Keratinocyte (primary cell): ENCODE measurements at regions not wholly inside any gene's neighbourhood (a gene's known extent, or its start where the extent isn't known, plus 50 kb on each side); places are given as distances from the start of the nearest gene placed in this dataset.

ENCODE experiments used
- DNase-seq: peaks from one replicate; pipeline ENCODE4 v3.0.0-alpha.2; 2011; ENCODE audit warnings: low read depth, missing footprints, low spot score
- FAIRE-seq: peaks from 2 replicates; lab custom pipeline; 2011; peaks lifted over from hg19 to GRCh38; lab: Jason Lieb, UNC
- H2AFZ ChIP-seq: 2 replicates; pipeline ENCODE4 v1.6.0; 2012; ENCODE audit warnings: low read length, control low read depth, inconsistent platforms; ENCODE audit not compliant: control insufficient read depth
- H3K27ac ChIP-seq: 2 replicates; pipeline ENCODE4 v1.5.1; 2011; ENCODE audit warnings: low read length; ENCODE audit not compliant: control insufficient read depth, insufficient read depth
- H3K27me3 ChIP-seq: 3 replicates; pipeline ENCODE4 v1.6.0; 2011; ENCODE audit warnings: low read length; ENCODE audit not compliant: control insufficient read depth, insufficient read depth; ENCODE audit errors: extremely low read depth
- H3K36me3 ChIP-seq, 2 experiments: 2 replicates in 1 of 2; 3 replicates in 1 of 2; pipeline ENCODE4 v1.5.1; 2011; ENCODE audit warnings: low read length in 2 of 2, mild to moderate bottlenecking in 1 of 2; ENCODE audit not compliant: control insufficient read depth in 2 of 2, insufficient read depth in 2 of 2; ENCODE audit errors: extremely low read depth in 1 of 2
- H3K4me1 ChIP-seq: 3 replicates; pipeline ENCODE4 v1.5.1; 2011; ENCODE audit warnings: low read length; ENCODE audit not compliant: control insufficient read depth, insufficient read depth; ENCODE audit errors: extremely low read depth
- H3K4me2 ChIP-seq: 3 replicates; pipeline ENCODE4 v1.6.0; 2011; ENCODE audit warnings: low read depth, low read length; ENCODE audit not compliant: control insufficient read depth, insufficient read depth; ENCODE audit errors: extremely low read depth
- H3K4me3 ChIP-seq, 3 experiments: fragments of 200-600 bp in 1 of 3; sonication (generic) in 1 of 3; 2 replicates in 2 of 3; 3 replicates in 1 of 3; pipeline ENCODE4 v1.5.1; 2011 to 2016; ENCODE audit warnings: low read length in 3 of 3, mild to moderate bottlenecking in 3 of 3, control low read depth in 2 of 3, inconsistent platforms in 1 of 3, low read depth in 1 of 3, mixed read lengths in 1 of 3, mixed run types in 1 of 3, moderate library complexity in 1 of 3; ENCODE audit not compliant: control insufficient read depth in 2 of 3, insufficient read depth in 2 of 3; ENCODE audit errors: extremely low read depth in 1 of 3
- H3K79me2 ChIP-seq: 2 replicates; pipeline ENCODE4 v1.6.0; 2012; ENCODE audit warnings: low read length; ENCODE audit not compliant: control insufficient read depth, insufficient read depth
- H3K9ac ChIP-seq: 3 replicates; pipeline ENCODE4 v1.6.0; 2011; ENCODE audit warnings: low read length; ENCODE audit not compliant: control insufficient read depth, insufficient read depth; ENCODE audit errors: extremely low read depth
- H3K9me1 ChIP-seq: 3 replicates; pipeline ENCODE4 v1.6.0; 2011; ENCODE audit warnings: low read length; ENCODE audit not compliant: control insufficient read depth, insufficient read depth; ENCODE audit errors: extremely low read depth
- H3K9me3 ChIP-seq: 2 replicates; pipeline ENCODE4 v1.5.1; 2012; ENCODE audit warnings: low read depth, low read length; ENCODE audit not compliant: control insufficient read depth
- H4K20me1 ChIP-seq: 3 replicates; pipeline ENCODE4 v1.6.0; 2011; ENCODE audit warnings: low read length; ENCODE audit not compliant: control insufficient read depth, insufficient read depth; ENCODE audit errors: extremely low read depth
- EZH2 ChIP-seq: IDR thresholded peaks from one replicate; pipeline ENCODE4 v1.6.1; 2012; ENCODE audit warnings: inconsistent platforms, mild to moderate bottlenecking, low read length, moderate library complexity
- dilution Hi-C: fragments of 300-500 bp; cut with MboI; formaldehyde crosslinking; loops from one replicate; pipeline ENCODE4 v1.7.0; 2020; ENCODE audit warnings: low sequenced_read_pairs; ENCODE audit not compliant: extremely low pct_ligation_motif_present
- TF ChIP-seq, protein P1 (sequence below), 3 experiments: IDR thresholded peaks in 1 of 3; conservative IDR thresholded peaks in 1 of 3; optimal IDR thresholded peaks in 1 of 3; 2 replicates in 2 of 3; 3 replicates in 1 of 3; pipeline versions ENCODE3 to v1.5.1; 2011; ENCODE audit warnings: low read length in 3 of 3, mild to moderate bottlenecking in 3 of 3, moderate library complexity in 2 of 3, control low read depth in 1 of 3, inconsistent platforms in 1 of 3; ENCODE audit not compliant: insufficient read depth in 2 of 3; ENCODE audit errors: extremely low read depth in 1 of 3

DNA sequence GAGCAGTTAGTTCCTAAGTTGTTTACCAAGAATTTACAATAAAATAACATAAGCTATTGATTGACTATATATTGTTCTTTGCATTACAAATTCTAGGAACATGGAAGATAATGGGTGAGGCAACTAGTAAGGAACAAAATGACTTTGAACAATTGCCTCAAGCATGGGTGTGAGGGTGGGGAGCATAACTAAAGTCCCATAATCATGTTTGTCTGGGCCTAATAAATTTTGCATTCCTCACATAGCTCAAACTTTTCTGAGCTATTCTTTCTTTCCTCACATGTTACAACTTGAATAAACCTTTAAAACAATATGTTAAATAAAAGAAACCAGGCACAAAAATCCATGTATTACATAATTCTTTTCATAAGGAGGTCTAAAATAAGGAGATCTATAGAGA, 1066.1 kb downstream of the NR2F1-AS1 start:
- H2AFZ ChIP-seq: no peak overlapping the region

DNA sequence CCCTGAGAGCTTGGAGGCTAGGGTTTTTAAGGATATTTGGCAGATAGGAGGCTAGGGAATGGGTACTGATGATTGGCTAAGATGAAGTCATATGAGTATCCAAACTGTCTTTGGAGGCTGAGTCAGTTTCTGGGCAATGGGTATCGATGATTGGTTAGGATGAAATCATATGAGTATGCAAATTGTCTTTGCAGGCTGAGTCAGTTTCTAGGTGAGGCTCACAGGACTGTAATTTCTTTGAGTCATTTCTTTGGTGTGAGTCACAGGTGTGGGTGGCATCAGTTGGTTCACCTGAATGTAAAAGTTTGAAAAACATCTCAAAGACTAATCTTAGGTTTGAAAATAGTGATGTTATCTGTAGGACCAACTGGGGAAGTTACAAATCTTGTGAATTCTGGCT, 1068.0 kb downstream of the NR2F1-AS1 start:
- Histone ChIP-seq H3K27ac (no peak overlapping the region), H3K79me2 (no peaks in the 10 kb centered on the region), H3K4me3 (no peak overlapping the region), H3K4me2 (no peak overlapping the region), H3K9me1 (no peaks in the 10 kb centered on the region), H3K27me3 (no peaks in the 10 kb centered on the region), H3K9ac (no peak overlapping the region), H2AFZ (no peak overlapping the region), H4K20me1 (no peaks in the 10 kb centered on the region), H3K9me3 (peaks cover 3% of the 10 kb centered on the region), H3K36me3 (no peaks in the 10 kb centered on the region), H3K4me1 (no peaks in the 10 kb centered on the region)
- FAIRE-seq (no peak), DNase-seq (peak; percentile 4)
- dilution Hi-C loops: no loop called here
- no peak for TF ChIP-seq EZH2
- TF ChIP-seq, protein P1, sequence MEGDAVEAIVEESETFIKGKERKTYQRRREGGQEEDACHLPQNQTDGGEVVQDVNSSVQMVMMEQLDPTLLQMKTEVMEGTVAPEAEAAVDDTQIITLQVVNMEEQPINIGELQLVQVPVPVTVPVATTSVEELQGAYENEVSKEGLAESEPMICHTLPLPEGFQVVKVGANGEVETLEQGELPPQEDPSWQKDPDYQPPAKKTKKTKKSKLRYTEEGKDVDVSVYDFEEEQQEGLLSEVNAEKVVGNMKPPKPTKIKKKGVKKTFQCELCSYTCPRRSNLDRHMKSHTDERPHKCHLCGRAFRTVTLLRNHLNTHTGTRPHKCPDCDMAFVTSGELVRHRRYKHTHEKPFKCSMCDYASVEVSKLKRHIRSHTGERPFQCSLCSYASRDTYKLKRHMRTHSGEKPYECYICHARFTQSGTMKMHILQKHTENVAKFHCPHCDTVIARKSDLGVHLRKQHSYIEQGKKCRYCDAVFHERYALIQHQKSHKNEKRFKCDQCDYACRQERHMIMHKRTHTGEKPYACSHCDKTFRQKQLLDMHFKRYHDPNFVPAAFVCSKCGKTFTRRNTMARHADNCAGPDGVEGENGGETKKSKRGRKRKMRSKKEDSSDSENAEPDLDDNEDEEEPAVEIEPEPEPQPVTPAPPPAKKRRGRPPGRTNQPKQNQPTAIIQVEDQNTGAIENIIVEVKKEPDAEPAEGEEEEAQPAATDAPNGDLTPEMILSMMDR (optimal IDR thresholded peaks at IDR 0.05 in 1 of 3, IDR thresholded peaks at IDR 0.05 in 1 of 3, conservative IDR thresholded peaks at IDR 0.05 in 1 of 3; ENCODE audit: extremely low read depth in 1 of 3, insufficient read depth in 2 of 3, low read length in 3 of 3): no peak

More for the DNA sequence above, 1066.1 kb downstream of the NR2F1-AS1 start:
- no peaks in the 10 kb centered on the region for H3K79me2 ChIP-seq
- TF ChIP-seq, protein P1 (optimal IDR thresholded peaks at IDR 0.05 in 1 of 3, IDR thresholded peaks at IDR 0.05 in 1 of 3, conservative IDR thresholded peaks at IDR 0.05 in 1 of 3; ENCODE audit: extremely low read depth in 1 of 3, insufficient read depth in 2 of 3, low read length in 3 of 3): no peak
- TF ChIP-seq EZH2: no peak
- no peak overlapping the region for H3K27ac ChIP-seq
- no peak overlapping the region for H3K9ac ChIP-seq
- H3K36me3 ChIP-seq: no peaks in the 10 kb centered on the region
- no peaks in the 10 kb centered on the region for H4K20me1 ChIP-seq
- H3K27me3 ChIP-seq: no peaks in the 10 kb centered on the region
- H3K9me3 ChIP-seq: peaks cover 3% of the 10 kb centered on the region
- no peak overlapping the region for H3K4me2 ChIP-seq
- DNase-seq: no peak
- H3K9me1 ChIP-seq: no peaks in the 10 kb centered on the region
- H3K4me3 ChIP-seq: no peak overlapping the region
- no peak for FAIRE-seq
- dilution Hi-C loops: no loop called here
- H3K4me1 ChIP-seq: no peaks in the 10 kb centered on the region
